ENCODE measurements at regions not wholly inside any gene's neighbourhood (a gene's known extent, or its start where the extent isn't known, plus 50 kb on each side); places are given as distances from the start of the nearest gene placed in this dataset.
"Not testable (repeated sequence)": the region's sequence is repeated elsewhere in the genome, so short reads cannot be mapped to it uniquely, and the experiment has no call there.

DNA sequence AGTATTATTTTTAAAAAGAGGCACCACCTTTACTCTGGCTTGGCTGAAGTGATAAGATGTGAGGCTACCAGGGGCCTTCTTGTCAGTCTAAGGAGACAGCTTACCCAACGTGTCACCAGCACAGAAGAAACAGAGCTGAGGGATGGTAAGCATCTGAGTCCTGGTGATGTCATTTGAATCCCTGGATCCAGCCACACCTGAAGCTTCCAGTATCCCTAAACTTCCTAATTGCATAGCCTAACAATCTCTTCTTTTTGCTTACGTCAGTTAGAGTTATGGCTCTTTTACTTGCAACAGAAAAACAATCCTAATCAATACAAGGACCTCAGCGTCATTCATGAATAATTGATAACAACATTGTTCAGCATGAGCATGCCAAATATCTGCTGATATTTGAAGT lies 436.6 kb downstream of the SHISA9 start:
- H3K4me3 ChIP-seq (ENCODE audit: low read depth, low read length): no peak overlapping the region
- no peak for DNase-seq (ENCODE audit: low read depth)
- TF ChIP-seq CTCF (IDR thresholded peaks at IDR 0.05; ENCODE audit: control insufficient read depth, extremely low read depth, insufficient read depth): no peak

- H3K4me3 ChIP-seq (ENCODE audit: low read depth, low read length): no peak overlapping the region
- DNase-seq (ENCODE audit: low read depth): no peak
- TF ChIP-seq CTCF (IDR thresholded peaks at IDR 0.05; ENCODE audit: control insufficient read depth, extremely low read depth, insufficient read depth): no peak
These were observed 441.3 kb downstream of the SHISA9 start for GRCh38 chr16:13342675-13343074.

GRCh38 chr16:13344001-13344400 lies 442.6 kb downstream of the SHISA9 start:
- DNase-seq (ENCODE audit: low read depth): no peak
- no peak overlapping the region for H3K4me3 ChIP-seq (ENCODE audit: low read depth, low read length)
- TF ChIP-seq CTCF (IDR thresholded peaks at IDR 0.05; ENCODE audit: control insufficient read depth, extremely low read depth, insufficient read depth): no peak

- TF ChIP-seq CTCF (IDR thresholded peaks at IDR 0.05; ENCODE audit: control insufficient read depth, extremely low read depth, insufficient read depth): no peak
- no peak for DNase-seq (ENCODE audit: low read depth)
- no peak overlapping the region for H3K4me3 ChIP-seq (ENCODE audit: low read depth, low read length)
These were observed 447.0 kb downstream of the SHISA9 start for GRCh38 chr16:13348416-13348815.

- TF ChIP-seq CTCF (IDR thresholded peaks at IDR 0.05; ENCODE audit: control insufficient read depth, extremely low read depth, insufficient read depth): no peak
- H3K4me3 ChIP-seq (ENCODE audit: low read depth, low read length): no peak overlapping the region
- DNase-seq (ENCODE audit: low read depth): no peak
These were observed 448.6 kb downstream of the SHISA9 start for GRCh38 chr16:13350000-13350399.

DNA sequence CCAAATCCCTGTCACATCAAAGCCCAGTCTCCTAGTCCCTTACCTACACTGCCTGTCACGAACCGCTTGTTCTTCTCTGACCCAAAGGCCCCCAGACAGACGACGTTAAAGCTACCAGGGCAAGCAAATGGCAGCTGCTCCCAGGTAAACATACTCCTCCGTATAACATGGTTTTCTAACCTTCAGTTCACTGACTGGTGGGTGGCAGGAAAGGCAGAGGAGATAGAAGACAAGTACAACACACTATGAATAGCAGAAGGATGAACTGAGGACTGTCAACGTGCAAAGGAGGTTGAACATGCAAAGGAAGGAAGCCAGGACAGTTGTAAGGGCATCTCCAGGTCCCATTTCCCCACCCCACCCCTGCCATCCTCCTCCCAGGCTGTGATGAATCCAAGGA lies 449.8 kb downstream of the SHISA9 start:
- no peak for DNase-seq (ENCODE audit: low read depth)
- H3K4me3 ChIP-seq (ENCODE audit: low read depth, low read length): no peak overlapping the region
- no peak for TF ChIP-seq CTCF (IDR thresholded peaks at IDR 0.05; ENCODE audit: control insufficient read depth, extremely low read depth, insufficient read depth)

DNA sequence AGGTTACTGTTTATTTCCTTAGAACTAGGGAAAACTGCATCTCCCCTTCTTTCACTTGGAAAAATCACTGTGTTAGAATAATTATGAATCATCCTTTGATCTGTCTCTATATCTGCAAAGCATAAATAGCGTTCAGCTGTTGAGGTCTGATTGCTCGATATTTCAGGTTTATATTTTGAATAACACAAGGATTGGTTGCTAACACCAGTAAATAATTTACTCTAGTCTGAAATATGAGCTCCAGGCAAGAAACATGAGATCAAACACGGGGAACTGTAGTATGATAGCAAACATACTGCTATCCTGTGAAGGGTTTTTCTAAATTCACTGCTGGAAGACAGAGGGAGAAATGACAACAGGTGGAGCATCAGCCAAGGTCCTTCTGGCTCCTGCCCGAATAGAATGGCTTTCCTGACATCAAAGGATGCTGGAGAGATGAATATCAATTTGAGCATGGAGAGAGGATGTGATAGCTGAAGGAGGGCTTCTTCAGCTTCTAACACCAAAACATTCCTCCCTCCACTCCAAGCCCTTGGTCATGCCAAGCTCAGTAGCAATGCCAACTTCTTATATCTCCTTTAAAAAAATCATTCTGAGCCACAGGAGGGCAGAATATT lies 450.3 kb downstream of the SHISA9 start:
- TF ChIP-seq CTCF (IDR thresholded peaks at IDR 0.05; ENCODE audit: control insufficient read depth, extremely low read depth, insufficient read depth): no peak
- H3K4me3 ChIP-seq (ENCODE audit: low read depth, low read length): no peak overlapping the region
- DNase-seq (ENCODE audit: low read depth): no peak

- not testable (repeated sequence) for H3K4me3 ChIP-seq (ENCODE audit: low read depth, low read length); DNase-seq (ENCODE audit: low read depth)
These were observed 451.4 kb downstream of the SHISA9 start for GRCh38 chr16:13352796-13353195.

DNA sequence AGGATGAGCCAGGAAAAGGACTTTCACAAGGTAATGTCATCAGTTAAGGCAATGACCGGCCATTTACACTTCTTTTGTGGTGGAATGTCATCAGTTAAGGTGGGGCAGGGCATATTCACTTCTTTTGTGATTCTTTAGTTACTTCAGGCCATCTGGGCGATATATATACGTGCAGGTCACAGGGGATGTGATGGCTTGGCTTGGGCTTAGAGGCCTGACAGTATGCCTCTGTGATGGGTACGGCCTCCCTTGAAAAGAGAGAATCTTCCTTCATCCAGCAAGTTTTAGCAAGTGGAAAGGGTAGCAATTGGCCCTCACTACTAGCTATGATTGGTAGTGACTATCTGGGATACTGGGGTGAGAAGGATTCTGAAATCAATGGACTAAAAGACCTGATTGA lies 456.4 kb downstream of the SHISA9 start:
- not testable (repeated sequence) for DNase-seq (ENCODE audit: low read depth); H3K4me3 ChIP-seq (ENCODE audit: low read depth, low read length)
